BE2C (cell line): ENCODE measurements at regions not wholly inside any gene's neighbourhood (a gene's known extent, or its start where the extent isn't known, plus 50 kb on each side); places are given as distances from the start of the nearest gene placed in this dataset.

Experiments used
- DNase-seq: peaks from one replicate; pipeline ENCODE4 v3.0.0-alpha.2; 2020
- H3K27me3 ChIP-seq: fragments of 250-450 bp; sonication (Bioruptor Pico); 2 replicates; pipeline ENCODE4 v1.5.1; 2020; ENCODE audit warnings: mild to moderate bottlenecking
- H3K36me3 ChIP-seq: fragments of 250-450 bp; sonication (Bioruptor Pico); 2 replicates; pipeline ENCODE4 v1.5.1; 2020; ENCODE audit warnings: mild to moderate bottlenecking
- H3K4me1 ChIP-seq: fragments of 250-450 bp; sonication (Bioruptor Pico); 2 replicates; pipeline ENCODE4 v1.5.1; 2020
- H3K4me3 ChIP-seq: 2 replicates; pipeline ENCODE4 v1.5.1; 2011; ENCODE audit warnings: low read depth, low read length
- H3K9me3 ChIP-seq: fragments of 250-450 bp; sonication (Bioruptor Pico); 2 replicates; pipeline ENCODE4 v1.5.1; 2020
- CTCF ChIP-seq: IDR thresholded peaks from 2 replicates; pipeline ENCODE4 v1.5.1; 2012; ENCODE audit warnings: mild to moderate bottlenecking, low read depth, low read length

GRCh38 chr5:56420323-56420722 is 187.2 kb upstream of the ANKRD55 start:
- Histone ChIP-seq H3K9me3 (no peaks in the 10 kb centered on the region), H3K27me3 (no peaks in the 10 kb centered on the region; the same call in 1 of the 2 replicates), H3K4me3 (no peak overlapping the region), H3K4me1 (no peaks in the 10 kb centered on the region), H3K36me3 (no peaks in the 10 kb centered on the region)
- no peak for TF ChIP-seq CTCF
- no peak for DNase-seq

- Histone ChIP-seq H3K36me3 (no peaks in the 10 kb centered on the region), H3K9me3 (no peaks in the 10 kb centered on the region), H3K4me3 (no peak overlapping the region), H3K27me3 (no peaks in the 10 kb centered on the region; the same call in 1 of the 2 replicates), H3K4me1 (no peaks in the 10 kb centered on the region)
- TF ChIP-seq CTCF: no peak
- no peak for DNase-seq
Measured at GRCh38 chr5:56419667-56420066, 186.5 kb upstream of the ANKRD55 start.

- no peak overlapping the region for H3K4me3 ChIP-seq
- DNase-seq: no peak
- H3K27me3 ChIP-seq: no peaks in the 10 kb centered on the region
- H3K9me3 ChIP-seq: no peaks in the 10 kb centered on the region
- no peak for TF ChIP-seq CTCF
- H3K36me3 ChIP-seq: no peaks in the 10 kb centered on the region
- no peaks in the 10 kb centered on the region; the same call in none of the 2 replicates for H3K4me1 ChIP-seq
Measured at GRCh38 chr5:56415356-56415765, 182.2 kb upstream of the ANKRD55 start.

GRCh38 chr5:56414066-56414465 is 180.9 kb upstream of the ANKRD55 start:
- Histone ChIP-seq H3K27me3 (no peaks in the 10 kb centered on the region), H3K9me3 (no peaks in the 10 kb centered on the region), H3K4me3 (no peak overlapping the region), H3K4me1 (peaks cover 9% of the 10 kb centered on the region), H3K36me3 (no peaks in the 10 kb centered on the region)
- DNase-seq: no peak
- TF ChIP-seq CTCF: no peak

GRCh38 chr5:56413546-56413945 is 180.4 kb upstream of the ANKRD55 start:
- TF ChIP-seq CTCF: no peak
- Histone ChIP-seq H3K4me1 (peaks cover 9% of the 10 kb centered on the region), H3K4me3 (no peak overlapping the region), H3K36me3 (no peaks in the 10 kb centered on the region), H3K27me3 (no peaks in the 10 kb centered on the region), H3K9me3 (no peaks in the 10 kb centered on the region)
- DNase-seq: no peak

GRCh38 chr5:56412601-56413379 is 179.7 kb upstream of the ANKRD55 start:
- Histone ChIP-seq H3K4me3 (no peak overlapping the region), H3K27me3 (no peaks in the 10 kb centered on the region), H3K36me3 (no peaks in the 10 kb centered on the region), H3K9me3 (no peaks in the 10 kb centered on the region), H3K4me1 (peaks cover 12% of the 10 kb centered on the region)
- DNase-seq: no peak
- TF ChIP-seq CTCF: no peak
